Activated B cell treated with CpG ODN at 0.5 μM for 24 hours (primary cell): ENCODE measurements at regions not wholly inside any gene's neighbourhood (a gene's known extent, or its start where the extent isn't known, plus 50 kb on each side); places are given as distances from the start of the nearest gene placed in this dataset.

Source experiments
- ATAC-seq: fragments of 200-7000 bp; cut with Tn5 transposase; one replicate; pipeline ENCODE4 v1.10.0; 2021; ENCODE audit warnings: low read depth, mild to moderate bottlenecking, moderate library complexity
- CTCF ChIA-PET: fragments of 350-600 bp; sonication (Branson Sonifier 250); formaldehyde crosslinking; loops from one replicate; lab custom pipeline; 2021; ENCODE audit warnings: antibody characterized with exemption; lab: Charles Lee
- POLR2A ChIA-PET: fragments of 350-600 bp; sonication (Branson Sonifier 250); formaldehyde crosslinking; loops from one replicate; lab custom pipeline; 2021; ENCODE audit warnings: antibody characterized with exemption; lab: Charles Lee
- DNase-seq: peaks from one replicate; pipeline ENCODE4 v3.0.0; 2022
- H3K27ac Mint-ChIP-seq: one replicate; pipeline ENCODE4 v1.8.0; 2020; ENCODE audit warnings: mixed read lengths
- H3K27me3 Mint-ChIP-seq: one replicate; pipeline ENCODE4 v1.8.0; 2021; ENCODE audit warnings: mixed read lengths
- H3K36me3 Mint-ChIP-seq: one replicate; pipeline ENCODE4 v1.8.0; 2021; ENCODE audit warnings: low read depth, mixed read lengths
- H3K4me1 Mint-ChIP-seq: one replicate; pipeline ENCODE4 v1.8.0; 2021; ENCODE audit warnings: mixed read lengths
- H3K4me3 Mint-ChIP-seq: one replicate; pipeline ENCODE4 v1.8.0; 2020; ENCODE audit warnings: mild to moderate bottlenecking, mixed read lengths
- H3K9me3 Mint-ChIP-seq: one replicate; pipeline ENCODE4 v1.8.0; 2020; ENCODE audit warnings: mixed read lengths
- intact Hi-C: fragments of 100-400 bp; cut with micrococcal nuclease; formaldehyde crosslinking; loops from one replicate; pipeline ENCODE4 v1.15.1; 2024
- TF ChIP-seq, protein P1 (sequence below): fragments of 200-600 bp; IDR thresholded peaks from one replicate; pipeline ENCODE4 v1.8.0; 2022; ENCODE audit warnings: antibody characterized with exemption, mild to moderate bottlenecking

DNA sequence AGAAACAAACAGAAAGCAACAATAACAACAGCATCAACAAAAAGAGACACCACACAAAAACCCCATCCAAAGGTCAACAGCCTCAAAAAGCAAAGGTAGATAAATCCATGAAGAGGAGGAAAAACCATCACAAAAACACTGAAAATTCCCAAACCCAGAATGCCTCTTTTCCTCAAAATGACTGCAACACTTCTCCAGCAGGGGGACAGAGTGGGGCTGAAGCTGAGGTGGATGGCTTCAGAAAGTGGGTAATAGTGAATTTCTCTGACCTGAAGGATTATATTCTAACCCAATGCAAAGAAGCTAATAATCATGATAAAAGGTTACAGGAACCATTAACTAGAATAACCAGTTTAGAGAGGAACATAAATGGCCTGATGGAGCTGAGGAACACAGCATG, 888.2 kb downstream of the RAB28 start:
- ChIA-PET CTCF (no interaction called here), POLR2A (no interaction called here)
- Mint-ChIP-seq H3K27me3 (no peaks in the 10 kb centered on the region), H3K27ac (no peak overlapping the region), H3K36me3 (no peaks in the 10 kb centered on the region), H3K4me3 (no peak overlapping the region), H3K9me3 (peaks cover 15% of the 10 kb centered on the region), H3K4me1 (no peaks in the 10 kb centered on the region)
- TF ChIP-seq, protein P1, sequence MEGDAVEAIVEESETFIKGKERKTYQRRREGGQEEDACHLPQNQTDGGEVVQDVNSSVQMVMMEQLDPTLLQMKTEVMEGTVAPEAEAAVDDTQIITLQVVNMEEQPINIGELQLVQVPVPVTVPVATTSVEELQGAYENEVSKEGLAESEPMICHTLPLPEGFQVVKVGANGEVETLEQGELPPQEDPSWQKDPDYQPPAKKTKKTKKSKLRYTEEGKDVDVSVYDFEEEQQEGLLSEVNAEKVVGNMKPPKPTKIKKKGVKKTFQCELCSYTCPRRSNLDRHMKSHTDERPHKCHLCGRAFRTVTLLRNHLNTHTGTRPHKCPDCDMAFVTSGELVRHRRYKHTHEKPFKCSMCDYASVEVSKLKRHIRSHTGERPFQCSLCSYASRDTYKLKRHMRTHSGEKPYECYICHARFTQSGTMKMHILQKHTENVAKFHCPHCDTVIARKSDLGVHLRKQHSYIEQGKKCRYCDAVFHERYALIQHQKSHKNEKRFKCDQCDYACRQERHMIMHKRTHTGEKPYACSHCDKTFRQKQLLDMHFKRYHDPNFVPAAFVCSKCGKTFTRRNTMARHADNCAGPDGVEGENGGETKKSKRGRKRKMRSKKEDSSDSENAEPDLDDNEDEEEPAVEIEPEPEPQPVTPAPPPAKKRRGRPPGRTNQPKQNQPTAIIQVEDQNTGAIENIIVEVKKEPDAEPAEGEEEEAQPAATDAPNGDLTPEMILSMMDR, result no peak
- intact Hi-C loops, result no loop called here
- DNase-seq, result no peak
- no peak for ATAC-seq

DNA sequence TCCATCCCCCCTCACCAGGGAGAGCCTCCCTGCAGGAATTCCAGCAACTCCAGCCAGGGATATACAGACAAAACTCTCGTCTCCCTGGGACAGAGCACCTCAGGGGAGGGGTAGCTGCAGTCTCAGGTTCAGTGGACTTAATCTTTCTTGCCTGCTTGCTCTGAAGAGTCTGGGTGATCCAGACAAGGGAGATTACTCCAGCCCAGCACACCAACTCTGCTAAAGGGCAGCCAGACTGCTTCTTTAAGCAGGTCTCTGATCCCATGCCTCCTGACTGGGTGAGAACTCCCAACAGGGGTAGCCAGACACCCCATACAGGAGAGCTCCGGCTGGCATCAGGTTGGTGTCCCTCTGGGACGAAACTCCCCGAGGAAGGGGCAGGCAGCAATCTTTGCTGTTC, 888.7 kb downstream of the RAB28 start:
- ChIA-PET CTCF (no interaction called here), POLR2A (no interaction called here)
- TF ChIP-seq, protein P1, result no peak
- ATAC-seq (no peak), DNase-seq (no peak)
- peaks cover 15% of the 10 kb centered on the region for H3K9me3 Mint-ChIP-seq
- intact Hi-C loops, result no loop called here
- H3K36me3 Mint-ChIP-seq, result no peaks in the 10 kb centered on the region
- no peaks in the 10 kb centered on the region for H3K4me1 Mint-ChIP-seq
- no peak overlapping the region for H3K4me3 Mint-ChIP-seq
- no peaks in the 10 kb centered on the region for H3K27me3 Mint-ChIP-seq
- H3K27ac Mint-ChIP-seq, result no peak overlapping the region

DNA sequence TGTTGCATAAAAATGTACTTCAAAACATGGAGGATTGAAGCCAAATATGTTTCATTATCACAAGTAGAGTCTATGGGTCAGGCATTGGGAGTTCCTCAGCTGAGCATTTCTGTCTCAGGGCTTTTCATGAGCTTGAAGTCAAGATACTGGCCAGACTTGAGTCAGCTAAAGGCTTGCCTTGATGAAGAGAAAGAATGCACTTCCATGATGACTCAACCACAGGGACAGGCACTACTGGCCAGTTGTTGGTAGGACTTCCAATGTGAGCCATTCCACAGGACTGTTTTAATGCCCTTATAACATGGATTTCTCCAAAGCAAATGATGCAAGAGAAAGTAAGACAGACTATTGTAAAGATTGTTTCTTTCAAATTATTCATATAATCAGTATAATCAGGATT, 895.6 kb downstream of the RAB28 start:
- DNase-seq, result no peak
- H3K36me3 Mint-ChIP-seq, result no peaks in the 10 kb centered on the region
- H3K4me1 Mint-ChIP-seq, result no peaks in the 10 kb centered on the region
- no peaks in the 10 kb centered on the region for H3K9me3 Mint-ChIP-seq
- no peaks in the 10 kb centered on the region for H3K27me3 Mint-ChIP-seq
- TF ChIP-seq, protein P1, result no peak
- POLR2A ChIA-PET, result no interaction called here
- intact Hi-C loops, result no loop called here
- H3K4me3 Mint-ChIP-seq, result no peak overlapping the region
- no peak overlapping the region for H3K27ac Mint-ChIP-seq
- CTCF ChIA-PET, result no interaction called here
- no peak for ATAC-seq

DNA sequence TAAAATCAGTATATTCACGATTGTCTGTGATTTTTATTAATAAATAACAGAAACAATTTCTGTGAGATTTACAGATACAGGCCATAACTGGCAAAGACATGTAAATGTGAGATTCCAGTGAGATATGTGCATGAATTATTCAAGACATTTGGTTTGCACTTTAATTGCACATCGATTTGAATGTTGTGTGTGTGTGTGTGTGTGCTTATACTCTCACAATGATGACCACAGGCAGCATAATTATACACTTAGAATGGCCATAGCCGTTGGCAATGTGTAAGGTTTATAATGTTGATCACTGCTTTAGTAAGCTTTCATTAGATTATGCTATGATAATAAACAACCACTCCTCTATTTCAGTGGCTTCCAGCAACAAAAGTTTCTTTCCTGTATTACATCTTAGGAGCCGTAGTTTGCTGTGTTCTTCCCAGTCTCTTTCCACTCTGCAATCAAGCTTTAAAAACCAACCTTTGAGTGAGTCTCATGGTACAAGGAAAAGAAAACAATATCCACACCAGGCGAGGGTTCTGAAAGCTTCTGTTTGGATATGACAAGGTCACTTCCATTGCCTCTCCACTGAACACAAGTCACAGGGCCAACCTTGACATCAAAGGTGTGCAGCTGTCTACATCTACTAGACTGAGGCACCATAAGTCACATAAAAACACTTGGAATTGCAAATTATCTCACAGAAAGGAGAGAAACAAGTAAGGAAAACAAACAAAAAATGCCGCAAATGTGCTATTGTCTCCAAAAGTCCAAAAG, 897.7 kb downstream of the RAB28 start:
- Mint-ChIP-seq H3K4me3 (no peak overlapping the region), H3K27ac (no peak overlapping the region), H3K4me1 (no peaks in the 10 kb centered on the region), H3K27me3 (no peaks in the 10 kb centered on the region), H3K36me3 (no peaks in the 10 kb centered on the region), H3K9me3 (no peaks in the 10 kb centered on the region)
- TF ChIP-seq, protein P1, result no peak
- intact Hi-C loops, result no loop called here
- no peak for ATAC-seq
- CTCF ChIA-PET, result no interaction called here
- DNase-seq, result no peak
- POLR2A ChIA-PET, result no interaction called here

DNA sequence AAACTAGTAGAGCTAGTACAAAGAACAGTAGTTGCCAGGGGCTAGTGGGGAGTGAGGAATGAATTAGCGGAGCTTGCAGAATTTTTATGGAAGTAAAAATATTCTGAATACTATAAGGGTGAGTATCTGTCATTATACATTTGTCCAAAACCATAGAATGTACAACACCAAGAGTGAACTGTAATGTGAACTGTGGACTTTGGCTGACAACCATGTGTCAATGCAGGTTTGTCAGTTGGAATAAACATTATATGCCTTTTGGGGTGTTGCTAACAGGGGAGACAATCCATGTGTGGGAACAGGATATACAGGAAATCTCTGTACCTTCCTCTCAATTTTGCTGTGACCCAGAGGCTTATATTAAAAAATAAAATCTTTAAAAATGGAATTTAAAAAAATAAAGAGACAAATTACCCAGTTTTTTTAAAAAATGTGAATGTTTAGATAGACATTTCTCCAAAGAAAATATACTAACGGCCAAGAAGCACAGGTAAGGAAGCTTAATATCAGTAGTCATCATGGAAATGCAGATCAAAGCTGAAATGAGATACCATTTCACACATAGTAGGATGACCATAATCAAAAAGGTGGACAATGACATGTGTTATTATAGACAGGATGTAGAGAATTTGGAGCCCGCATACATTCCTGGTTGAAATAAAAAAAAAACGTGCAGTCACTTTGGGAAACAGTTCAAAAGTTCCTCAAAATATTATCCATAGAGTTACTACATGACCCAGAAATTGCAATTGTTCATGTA, 899.8 kb downstream of the RAB28 start:
- POLR2A ChIA-PET, result no interaction called here
- DNase-seq (no peak), ATAC-seq (no peak)
- Mint-ChIP-seq H3K36me3 (no peaks in the 10 kb centered on the region), H3K4me1 (no peaks in the 10 kb centered on the region), H3K9me3 (no peaks in the 10 kb centered on the region), H3K27me3 (no peaks in the 10 kb centered on the region), H3K4me3 (no peak overlapping the region), H3K27ac (no peak overlapping the region)
- intact Hi-C loops, result no loop called here
- CTCF ChIA-PET, result no interaction called here
- TF ChIP-seq, protein P1, result no peak
